H1 (cell line): ENCODE measurements at regions not wholly inside any gene's neighbourhood (a gene's known extent, or its start where the extent isn't known, plus 50 kb on each side); places are given as distances from the start of the nearest gene placed in this dataset.

Experiments
- CTCF ChIA-PET: fragments of 300-600 bp; sonication (Branson Sonifier 250); formaldehyde crosslinking; loops from one replicate; lab custom pipeline; 2021; ENCODE audit not compliant: partially characterized antibody; lab: Charles Lee
- POLR2A ChIA-PET: fragments of 300-600 bp; sonication (Branson Sonifier 250); formaldehyde crosslinking; loops from one replicate; lab custom pipeline; 2021; ENCODE audit warnings: inconsistent platforms; ENCODE audit not compliant: partially characterized antibody; lab: Charles Lee
- DNase-seq, 2 experiments: peaks; one replicate each; pipeline versions ENCODE4 v3.0.0 to v3.0.0-alpha.2; 2010 to 2022; ENCODE audit warnings: low spot score in 2 of 2, low read depth in 1 of 2, mixed read lengths in 1 of 2
- FAIRE-seq: peaks from 2 replicates; lab custom pipeline; 2011; peaks lifted over from hg19 to GRCh38; lab: Jason Lieb, UNC
- H2AFZ ChIP-seq: 2 replicates; pipeline ENCODE4 v1.8.1; 2012; ENCODE audit warnings: low read length, inconsistent platforms
- H2AK5ac ChIP-seq: 2 replicates; pipeline ENCODE4 v1.6.1; 2013; ENCODE audit warnings: low read depth, low read length
- H2BK120ac ChIP-seq: replicated peaks from 2 replicates; pipeline ENCODE3; 2013; ENCODE audit warnings: low read depth, low read length, inconsistent platforms
- H2BK12ac ChIP-seq: 2 replicates; pipeline ENCODE4 v1.6.1; 2013; ENCODE audit warnings: low read depth, low read length
- H2BK15ac ChIP-seq: 2 replicates; pipeline ENCODE4 v1.6.1; 2013; ENCODE audit warnings: low read length
- H2BK20ac ChIP-seq: 2 replicates; pipeline ENCODE4 v1.6.1; 2013; ENCODE audit warnings: low read length
- H2BK5ac ChIP-seq: 2 replicates; pipeline ENCODE4 v1.6.1; 2013; ENCODE audit warnings: low read depth, low read length
- H3K14ac ChIP-seq: 2 replicates; pipeline ENCODE4 v1.6.1; 2013; ENCODE audit warnings: inconsistent platforms; ENCODE audit not compliant: insufficient read length
- H3K18ac ChIP-seq: 2 replicates; pipeline ENCODE4 v1.6.1; 2013; ENCODE audit warnings: low read length; ENCODE audit errors: extremely low read depth
- H3K23ac ChIP-seq: 2 replicates; pipeline ENCODE4 v1.6.1; 2013; ENCODE audit warnings: inconsistent platforms; ENCODE audit not compliant: insufficient read length
- H3K23me2 ChIP-seq: 2 replicates; pipeline ENCODE4 v1.6.1; 2013; ENCODE audit warnings: low read depth, low read length
- H3K27ac ChIP-seq: 2 replicates; pipeline ENCODE4 v1.6.1; 2011; ENCODE audit warnings: low read depth, low read length, inconsistent platforms
- H3K27me3 ChIP-seq, 4 experiments: replicated peaks in 1 of 4; 1 replicate in 1 of 4; 2 replicates in 3 of 4; pipeline versions ENCODE4 v1.6.1 to v1.8.1; 2011 to 2013; ENCODE audit warnings: low read length in 3 of 4, mild to moderate bottlenecking in 3 of 4, inconsistent platforms in 2 of 4, mixed read lengths in 2 of 4, moderate library complexity in 1 of 4; ENCODE audit not compliant: control insufficient read depth in 3 of 4, insufficient read depth in 3 of 4; ENCODE audit errors: extremely low read depth in 1 of 4
- H3K36me3 ChIP-seq, 4 experiments: 2 replicates each; pipeline versions ENCODE4 v1.6.1 to v1.8.1; 2011 to 2013; ENCODE audit warnings: mild to moderate bottlenecking in 4 of 4, low read length in 3 of 4, moderate library complexity in 2 of 4, control low read depth in 1 of 4, inconsistent platforms in 1 of 4; ENCODE audit not compliant: insufficient read depth in 4 of 4, control insufficient read depth in 2 of 4
- H3K4ac ChIP-seq: replicated peaks from 2 replicates; pipeline ENCODE3; 2013; ENCODE audit warnings: low read length, low read depth, mixed read lengths, inconsistent platforms; ENCODE audit not compliant: insufficient read length
- H3K4me1 ChIP-seq, 4 experiments: replicated peaks in 1 of 4; 1 replicate in 1 of 4; 2 replicates in 3 of 4; pipeline versions ENCODE4 v1.6.1 to v1.8.1; 2011 to 2013; ENCODE audit warnings: low read length in 3 of 4, inconsistent platforms in 2 of 4, mixed read lengths in 1 of 4; ENCODE audit not compliant: insufficient read depth in 4 of 4, control insufficient read depth in 3 of 4
- H3K4me2 ChIP-seq, 2 experiments: 2 replicates each; pipeline versions ENCODE4 v1.6.1 to v1.8.1; 2011 to 2013; ENCODE audit warnings: low read depth in 2 of 2, low read length in 2 of 2, control low read depth in 1 of 2, inconsistent platforms in 1 of 2, mild to moderate bottlenecking in 1 of 2; ENCODE audit not compliant: insufficient read depth in 1 of 2
- H3K4me3 ChIP-seq, 4 experiments: fragments of 200-600, 300-600 bp in 1 of 4; sonication (generic), shearing (Covaris generic), sonication (Bioruptor Twin) in 1 of 4; 2 replicates each; pipeline versions ENCODE4 v1.5.1 to v1.8.1; 2011 to 2016; ENCODE audit warnings: low read length in 4 of 4, low read depth in 3 of 4, control low read depth in 2 of 4, inconsistent platforms in 2 of 4, mild to moderate bottlenecking in 2 of 4, mixed read lengths in 1 of 4, moderate library complexity in 1 of 4; ENCODE audit not compliant: insufficient read depth in 2 of 4; ENCODE audit errors: extremely low read depth in 1 of 4
- H3K56ac ChIP-seq: replicated peaks from 2 replicates; pipeline ENCODE3; 2013; ENCODE audit warnings: low read depth, mild to moderate bottlenecking, mixed read lengths, low read length, inconsistent platforms; ENCODE audit not compliant: insufficient read length
- H3K79me1 ChIP-seq: 2 replicates; pipeline ENCODE4 v1.6.1; 2013; ENCODE audit warnings: low read depth, low read length, control low read depth
- H3K79me2 ChIP-seq, 2 experiments: 2 replicates each; pipeline versions ENCODE4 v1.6.1 to v1.8.1; 2012 to 2013; ENCODE audit warnings: low read length in 2 of 2, mild to moderate bottlenecking in 2 of 2, inconsistent platforms in 1 of 2; ENCODE audit not compliant: insufficient read depth in 2 of 2, control insufficient read depth in 1 of 2
- H3K9ac ChIP-seq, 4 experiments: replicated peaks in 1 of 4; 1 replicate in 1 of 4; 2 replicates in 3 of 4; pipeline versions ENCODE4 v1.6.1 to v1.8.1; 2011 to 2013; ENCODE audit warnings: low read depth in 3 of 4, low read length in 3 of 4, control low read depth in 2 of 4, mild to moderate bottlenecking in 2 of 4, moderate library complexity in 2 of 4, inconsistent platforms in 1 of 4; ENCODE audit errors: extremely low read depth in 1 of 4
- H3K9me3 ChIP-seq, 2 experiments: 2 replicates each; pipeline versions ENCODE4 v1.6.1 to v1.8.1; 2012 to 2013; ENCODE audit warnings: mild to moderate bottlenecking in 2 of 2, moderate library complexity in 2 of 2, control low read depth in 1 of 2, inconsistent platforms in 1 of 2, low read depth in 1 of 2, low read length in 1 of 2, mixed read lengths in 1 of 2; ENCODE audit not compliant: insufficient read depth in 2 of 2
- H4K20me1 ChIP-seq, 2 experiments: replicated peaks in 1 of 2; 2 replicates each; pipeline versions ENCODE3 to v1.8.1; 2011 to 2013; ENCODE audit warnings: inconsistent platforms in 2 of 2, low read length in 2 of 2, mild to moderate bottlenecking in 1 of 2; ENCODE audit not compliant: insufficient read depth in 2 of 2, control insufficient read depth in 1 of 2
- H4K5ac ChIP-seq: 2 replicates; pipeline ENCODE4 v1.6.1; 2013; ENCODE audit warnings: low read length, low read depth, mixed read lengths, inconsistent platforms; ENCODE audit not compliant: insufficient read length
- H4K8ac ChIP-seq: 2 replicates; pipeline ENCODE4 v1.8.0; 2013; ENCODE audit warnings: mild to moderate bottlenecking, moderate library complexity, low read length, inconsistent platforms; ENCODE audit not compliant: insufficient read depth; ENCODE audit errors: extremely low read depth
- H4K91ac ChIP-seq: replicated peaks from 2 replicates; pipeline ENCODE3; 2013; ENCODE audit warnings: low read length, mixed read lengths, inconsistent platforms; ENCODE audit not compliant: insufficient read length
- CEBPB ChIP-seq: IDR thresholded peaks from 2 replicates; pipeline ENCODE4 v1.6.1; 2012; ENCODE audit warnings: low read depth, low read length
- POLR2AphosphoS5 ChIP-seq: IDR thresholded peaks from 2 replicates; pipeline ENCODE4 v1.6.1; 2011; ENCODE audit warnings: low read depth, low read length
- RXRA ChIP-seq: IDR thresholded peaks from 2 replicates; pipeline ENCODE4 v1.6.1; 2011; ENCODE audit warnings: low read depth, mild to moderate bottlenecking, low read length, moderate library complexity; ENCODE audit not compliant: insufficient read depth
- WGBS, 2 experiments: shearing (Covaris generic) in 1 of 2; methylation state at CpG; one replicate each; pipeline versions ENCODE4 v1.1.6 to v1.1.7; 2013 to 2015; ENCODE audit warnings: low lambda C conversion rate in 2 of 2, mixed read lengths in 2 of 2, inconsistent platforms in 1 of 2, low coverage in 1 of 2, missing lambda C conversion rate in 1 of 2; ENCODE audit not compliant: insufficient replicate concordance in 2 of 2, insufficient coverage in 1 of 2, insufficient read length in 1 of 2; ENCODE audit errors: extremely low coverage in 1 of 2, missing lambda C conversion rate in 1 of 2; 5-methylcytosine and 5-hydroxymethylcytosine counted together

DNA sequence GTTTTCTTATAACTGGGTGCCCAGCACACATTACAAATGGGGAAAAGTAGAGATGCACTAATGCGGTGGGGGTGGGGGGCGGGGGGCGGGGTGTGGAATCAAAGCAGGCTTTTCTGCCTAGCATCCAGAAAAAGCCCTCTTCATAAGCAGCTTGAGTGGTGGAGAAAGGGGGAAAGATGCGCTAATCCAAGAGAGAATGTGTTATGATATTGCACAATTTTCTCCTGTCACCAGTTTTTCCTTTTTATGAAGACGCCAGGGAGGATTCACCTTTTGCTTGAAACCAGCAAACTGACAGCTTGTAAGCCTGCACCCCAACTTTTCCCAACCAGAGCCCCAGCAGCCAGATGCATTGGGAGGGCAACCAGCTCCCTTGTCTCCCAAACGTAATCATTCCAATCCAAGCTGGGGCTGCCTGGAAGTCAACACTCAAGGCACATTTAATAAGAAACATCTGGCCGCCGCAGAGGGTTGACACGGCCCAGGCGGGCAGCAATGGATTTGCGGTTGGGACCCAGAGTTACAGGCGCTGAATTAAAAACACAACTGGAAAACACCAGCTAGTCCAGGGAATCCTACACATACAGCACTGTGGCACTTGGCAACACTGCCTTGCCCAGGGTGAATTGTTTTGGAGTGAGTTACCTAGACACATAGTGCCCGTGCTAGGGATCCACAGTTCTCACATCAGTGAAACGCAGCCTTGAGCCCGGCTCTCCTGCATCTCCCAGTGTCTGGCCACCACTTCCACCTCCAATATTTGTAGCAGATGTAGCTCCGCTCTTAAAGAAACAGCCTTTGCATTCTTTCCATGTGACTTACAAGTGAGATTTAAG, 218.5 kb upstream of the PRICKLE2 start:
- H3K27me3 ChIP-seq: no peaks in the 10 kb centered on the region; a peak in 2 of 7 replicates

More for the DNA sequence above, 218.5 kb upstream of the PRICKLE2 start:
- no peak for FAIRE-seq
- H4K8ac ChIP-seq: no peak overlapping the region
- ChIA-PET POLR2A (interaction anchor here (1.1 kb wide), 1 partner anchor 26 kb away, joined by 6 read pairs; no protein-coding TSS in a partner anchor), CTCF (interaction anchor here (0.8 to 6.4 kb wide), 3 partner anchors 22 to 240 kb away, joined by 3 to 63 read pairs (median 6); no protein-coding TSS in a partner anchor)
- no peaks in the 10 kb centered on the region for H3K79me2 ChIP-seq
- H4K91ac ChIP-seq: no peak overlapping the region
- no peaks in the 10 kb centered on the region for H3K36me3 ChIP-seq
- H2BK20ac ChIP-seq: no peak overlapping the region
- DNase-seq: no peak
- no peak overlapping the region for H3K4ac ChIP-seq
- no peak overlapping the region for H3K23ac ChIP-seq
- H2AK5ac ChIP-seq: no peak overlapping the region
- no peak overlapping the region for H3K14ac ChIP-seq
- peaks cover 3% of the 10 kb centered on the region; the same call in 1 of the 2 replicates for H3K23me2 ChIP-seq
- H2BK15ac ChIP-seq: 0 out of 2 replicates have a peak overlapping the region, but pooled peaks have one; percentile 20
- no peak overlapping the region for H2BK120ac ChIP-seq
- no peak overlapping the region for H2BK12ac ChIP-seq
- H3K18ac ChIP-seq: no peak overlapping the region
- H3K56ac ChIP-seq: no peak overlapping the region
- no peak overlapping the region for H2AFZ ChIP-seq
- no peak overlapping the region for H3K9ac ChIP-seq
- H2BK5ac ChIP-seq: no peak overlapping the region
- no peaks in the 10 kb centered on the region for H3K79me1 ChIP-seq
- H3K4me2 ChIP-seq: peak overlapping the region; percentile 26 to 73; a peak in 2 of 4 replicates
- no peaks in the 10 kb centered on the region for H4K20me1 ChIP-seq
- no peak for TF ChIP-seq POLR2AphosphoS5
- 0 out of 2 replicates have a peak, but pooled peaks have one; percentile 20 for TF ChIP-seq CEBPB
- no peak for TF ChIP-seq RXRA
- H3K4me3 ChIP-seq: no peak overlapping the region
- 84% methylated on average over 14 of the region's 16 CpGs; no CpG with 5 or more reads in 1 of the 2 experiments for WGBS, 2 experiments
- H3K4me1 ChIP-seq: peaks cover 4 to 24% (median 17%) of the 10 kb centered on the region in 4 experiments
- H3K9me3 ChIP-seq: no peaks in the 10 kb centered on the region
- no peak overlapping the region for H4K5ac ChIP-seq
- H3K27ac ChIP-seq: no peak overlapping the region
